NCI-H524 (cell line): ENCODE measurements at regions not wholly inside any gene's neighbourhood (a gene's known extent, or its start where the extent isn't known, plus 50 kb on each side); places are given as distances from the start of the nearest gene placed in this dataset.

Experiments used
- DNase-seq, 2 experiments: peaks; one replicate each; lab custom pipeline; 2025; lab: John Stamatoyannopoulos, UW

DNA sequence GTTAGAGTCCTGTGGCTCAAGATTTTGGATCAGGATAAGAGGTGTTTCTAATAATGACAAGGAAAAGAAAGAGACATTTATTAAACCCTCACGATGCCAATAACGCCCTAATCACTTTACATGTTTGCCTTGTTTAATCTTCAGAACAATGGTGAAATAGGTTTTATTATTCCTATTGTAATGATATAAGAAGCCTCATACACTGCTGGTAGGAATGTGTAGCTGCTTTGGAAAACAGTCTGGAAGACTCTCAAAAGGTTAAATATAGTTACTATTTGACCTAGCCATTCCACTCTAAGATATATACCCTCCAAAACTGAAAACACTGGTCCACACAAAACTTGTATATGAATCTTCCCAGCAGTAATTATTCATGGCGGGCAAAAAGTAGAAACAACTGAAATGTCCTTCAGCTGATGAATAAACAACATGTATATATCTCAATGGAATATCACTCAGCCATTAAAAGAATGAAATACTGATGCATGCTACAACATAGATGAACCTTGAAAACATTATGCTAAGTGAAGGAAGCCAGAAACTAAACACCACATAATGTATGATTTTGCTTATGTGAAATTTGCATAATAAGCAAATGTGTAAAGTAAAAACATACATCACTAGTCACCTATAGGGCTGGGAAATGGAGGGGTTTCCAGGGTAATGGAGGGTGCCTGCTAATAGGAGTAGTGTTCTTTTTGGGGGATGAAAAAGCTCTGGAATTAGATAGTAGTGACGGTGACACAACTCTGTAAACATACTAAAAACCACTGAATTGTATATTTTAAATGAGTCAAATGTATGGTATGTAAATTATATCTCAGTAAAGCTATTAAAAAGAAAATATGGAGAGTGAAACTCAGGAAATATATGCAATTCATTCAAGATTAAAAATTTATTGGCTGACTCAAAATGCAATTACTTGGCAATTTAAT, 76.9 kb upstream of the ANK3 start:
- no peak for DNase-seq

DNA sequence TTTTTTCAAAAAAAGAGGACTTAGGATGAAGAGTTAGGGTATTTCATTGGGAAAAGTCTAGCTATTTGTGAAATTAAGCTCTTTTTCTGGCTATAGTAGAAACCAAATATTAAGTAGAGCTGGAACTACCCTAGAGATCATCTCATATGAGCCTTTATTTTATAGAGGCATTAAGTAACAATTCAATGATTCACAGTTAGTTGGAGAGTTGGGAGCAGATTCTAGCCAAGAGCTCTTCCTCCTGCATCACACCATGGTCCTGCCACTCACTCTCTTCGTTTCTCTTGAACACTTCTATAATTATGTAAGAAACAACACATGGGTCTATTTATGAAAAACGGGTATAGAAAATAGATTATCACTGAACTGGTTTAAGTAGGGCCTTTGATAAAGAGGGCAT, 76.1 kb upstream of the ANK3 start:
- no peak for DNase-seq

DNA sequence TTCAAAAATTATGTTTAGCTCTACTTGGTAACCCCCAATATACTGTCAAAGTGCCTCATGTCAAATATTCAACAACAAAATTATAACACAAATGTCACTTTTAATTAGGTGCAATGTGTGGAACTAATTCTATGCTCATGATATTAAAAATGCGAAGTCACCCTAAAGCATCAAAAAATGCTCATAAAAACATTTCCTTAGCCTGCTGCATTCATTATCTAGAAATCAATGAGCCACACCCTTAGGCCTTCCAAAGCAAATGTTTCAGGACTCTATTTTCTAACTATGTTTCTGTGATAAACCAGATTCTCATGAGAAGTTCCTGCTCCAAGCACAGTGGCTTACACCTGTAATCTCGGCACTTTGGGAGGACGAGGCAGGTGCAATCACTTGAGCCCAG, 75.0 kb upstream of the ANK3 start:
- no peak for DNase-seq

GRCh38 chr10:60463746-60464145, 74.1 kb upstream of the ANK3 start:
- DNase-seq: no peak

DNA sequence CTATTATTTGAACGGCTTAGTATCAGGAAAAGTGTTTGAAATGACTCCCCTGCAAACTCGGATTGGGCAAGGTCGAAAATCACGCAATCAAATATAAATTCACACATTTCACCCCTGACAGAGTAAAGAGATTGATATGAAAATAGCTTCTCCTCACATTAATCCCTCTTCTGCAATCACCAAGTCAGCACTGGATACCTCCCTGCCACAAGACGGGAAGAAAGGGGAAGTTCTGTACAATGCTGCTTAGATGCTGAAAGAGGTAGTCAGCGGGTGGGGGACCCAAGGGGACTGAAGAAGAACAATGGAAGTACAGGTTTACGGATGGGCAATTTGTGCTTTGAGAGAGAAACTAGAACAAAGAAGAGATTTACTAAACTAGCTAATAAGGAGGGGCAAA, 72.0 kb upstream of the ANK3 start:
- no peak for DNase-seq

DNA sequence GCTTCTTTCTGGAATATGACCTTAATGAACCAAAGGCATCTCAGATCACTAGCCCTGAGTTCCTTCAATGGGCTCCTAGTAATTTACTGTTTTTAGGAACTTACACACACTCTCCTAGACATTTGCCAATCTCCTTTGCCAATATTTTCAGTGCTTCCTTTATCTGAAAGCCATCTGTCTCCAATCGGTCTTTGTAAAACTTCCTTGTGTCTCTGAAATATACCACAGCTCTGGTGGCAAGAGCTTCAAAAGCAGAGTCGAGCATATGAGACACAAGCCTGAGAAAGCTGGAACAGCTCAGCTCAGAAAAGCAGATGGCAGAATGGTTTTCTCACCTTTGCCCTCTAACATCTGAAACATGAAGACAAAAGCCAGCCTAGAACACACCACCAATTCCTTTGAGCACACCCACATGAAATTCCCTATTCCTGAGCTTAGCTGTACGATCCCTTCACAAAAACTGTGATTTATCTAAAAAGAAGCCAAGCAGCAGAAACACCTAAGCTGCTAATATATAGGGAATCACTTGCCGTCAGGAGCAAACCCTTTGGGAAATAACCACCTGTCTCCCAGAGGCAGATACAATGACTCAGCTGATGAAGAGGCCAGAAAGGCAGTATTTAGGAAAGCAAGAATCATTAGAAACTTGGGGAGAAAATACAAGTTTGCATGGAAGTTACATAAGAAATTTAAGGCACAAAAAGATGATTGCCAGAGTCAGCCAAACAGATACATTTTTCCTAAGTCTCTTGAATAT, 70.2 kb upstream of the ANK3 start:
- DNase-seq: peak in 1 of 2 experiments; percentile 4

DNA sequence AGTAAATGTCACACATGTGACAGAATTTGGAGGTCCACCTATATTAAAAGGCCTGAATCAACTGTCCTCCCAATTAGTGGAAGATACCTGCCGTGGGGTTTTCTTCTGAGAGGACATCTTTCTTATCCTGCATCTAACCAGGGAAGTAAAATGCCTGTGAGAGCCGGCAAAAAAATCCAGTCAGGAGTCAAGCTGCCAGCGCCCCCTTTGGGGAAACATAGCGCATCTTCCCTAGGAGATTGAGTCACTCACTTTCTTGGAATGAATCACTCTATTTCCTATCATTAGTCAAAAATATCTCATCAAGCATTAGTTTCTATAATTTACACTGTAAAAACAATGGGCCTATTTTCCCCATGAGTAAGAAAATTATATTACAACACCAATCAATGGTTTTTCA, 66.4 kb upstream of the ANK3 start:
- no peak for DNase-seq

DNA sequence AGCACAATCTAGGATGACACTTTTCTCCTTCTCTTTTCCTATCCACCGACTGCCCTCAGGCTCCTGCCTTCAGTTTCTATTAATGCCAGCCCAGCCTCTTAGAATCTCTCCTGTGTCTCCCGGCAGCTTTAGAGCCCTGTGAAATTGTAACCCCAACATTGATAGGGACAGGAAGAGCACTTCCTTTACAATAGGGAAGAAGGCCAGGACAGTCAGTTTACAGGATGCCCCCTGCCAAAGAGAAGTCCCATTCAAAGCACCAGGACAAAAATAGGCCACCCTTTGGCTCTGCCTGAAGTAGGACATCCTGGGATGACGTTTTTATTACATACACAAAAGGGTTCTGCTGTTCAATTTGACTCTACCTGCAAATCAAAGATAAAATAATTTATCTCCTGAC, 64.7 kb upstream of the ANK3 start:
- DNase-seq: no peak

DNA sequence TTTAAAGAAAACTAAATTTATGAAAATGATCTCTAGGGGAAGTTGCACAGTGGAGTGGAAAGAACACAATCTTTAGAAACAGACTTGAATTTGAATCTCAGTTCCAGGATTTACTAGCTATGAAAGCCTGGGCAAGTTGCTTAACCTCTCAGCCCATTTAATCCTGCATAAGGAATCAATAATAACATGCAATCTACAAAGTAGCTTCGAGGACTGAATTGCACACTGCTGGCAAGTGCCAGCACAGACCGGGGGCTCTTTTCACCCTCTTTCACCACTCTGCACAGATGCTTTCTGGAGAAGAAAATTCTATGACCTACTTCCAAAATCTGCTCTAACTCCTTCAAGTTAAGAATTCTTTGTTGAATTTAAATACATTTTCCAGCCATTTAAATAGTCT, 63.4 kb upstream of the ANK3 start:
- DNase-seq: no peak

DNA sequence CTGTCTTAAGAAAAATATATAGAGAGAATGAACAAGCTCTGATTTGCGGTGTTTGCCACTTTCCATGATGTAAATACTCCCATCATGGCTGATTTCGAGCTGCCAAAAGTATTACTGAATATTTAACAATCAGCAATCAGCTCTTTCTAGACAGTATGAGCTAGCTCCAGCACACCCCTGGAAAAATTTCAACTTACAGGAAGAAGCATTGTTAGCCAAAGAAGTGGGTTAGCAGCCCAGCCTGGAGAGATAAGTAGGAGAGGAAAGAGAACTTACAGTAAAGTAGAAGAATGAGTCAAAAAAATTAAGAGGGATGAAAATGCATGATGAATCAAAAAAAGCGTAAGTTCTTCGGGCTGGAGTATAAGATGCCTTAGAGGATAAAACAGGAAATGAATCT, 60.6 kb upstream of the ANK3 start:
- no peak for DNase-seq

- DNase-seq: no peak
Observed at GRCh38 chr10:60448246-60448645, 58.6 kb upstream of the ANK3 start.

DNA sequence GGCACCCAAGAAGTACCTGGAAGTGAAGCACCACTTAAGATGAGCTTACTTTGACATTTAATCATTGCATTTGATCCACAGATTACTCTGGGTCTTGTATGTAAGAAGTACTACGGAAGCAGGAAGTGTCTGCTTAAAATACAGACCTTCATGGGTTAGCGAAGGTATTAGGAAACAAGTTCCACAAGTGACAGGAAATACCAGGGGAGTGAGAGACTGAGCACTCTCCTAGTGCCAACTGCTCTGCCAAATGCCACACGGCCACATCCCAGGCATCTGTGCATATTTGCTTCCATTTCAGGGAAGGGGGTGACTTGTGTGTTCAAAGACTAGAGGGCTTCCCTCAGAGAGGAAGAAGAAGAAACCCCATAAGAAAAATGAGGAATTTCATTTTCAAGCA, 57.2 kb upstream of the ANK3 start:
- no peak for DNase-seq

DNA sequence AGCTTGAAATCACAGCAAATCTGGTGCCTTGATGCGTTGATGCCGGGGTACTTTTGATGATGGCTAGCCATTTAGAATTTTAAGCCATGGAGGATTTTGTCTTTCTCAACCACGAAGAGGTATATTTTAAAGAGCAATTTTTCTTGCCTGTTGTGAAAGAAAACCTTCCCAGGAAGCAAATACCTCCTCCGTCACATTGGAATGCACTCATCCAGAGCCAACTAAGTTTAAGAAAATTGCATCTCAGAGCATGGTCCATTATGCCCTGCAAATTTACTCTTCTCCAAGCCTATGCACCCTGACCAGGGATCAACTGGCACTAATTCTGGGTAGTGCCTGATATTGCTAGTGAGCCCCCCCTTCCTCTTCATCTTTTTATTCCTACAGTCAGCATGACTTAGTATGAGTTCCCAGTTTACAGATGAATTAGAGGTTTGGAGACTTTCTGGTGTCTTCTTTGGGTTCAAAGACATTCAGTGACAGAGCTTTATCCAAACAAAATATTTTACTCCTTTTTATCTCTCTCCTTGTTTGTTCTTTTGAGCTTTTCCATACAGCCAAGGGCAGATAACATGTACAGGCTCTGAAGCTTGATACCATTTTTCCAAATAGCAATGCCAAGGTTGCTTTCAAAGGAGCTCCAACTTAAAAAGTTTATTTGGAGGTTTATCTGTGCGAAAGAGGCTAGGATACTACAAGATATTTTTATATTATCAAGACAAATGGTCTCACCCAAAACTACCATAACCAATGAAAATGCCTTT, 56.6 kb upstream of the ANK3 start:
- DNase-seq: no peak

- peak in 1 of 2 experiments; percentile 20 for DNase-seq
Observed at GRCh38 chr10:60444494-60445064, 54.9 kb upstream of the ANK3 start.

GRCh38 chr10:60443346-60443745, 53.7 kb upstream of the ANK3 start:
- no peak for DNase-seq

- DNase-seq: peak in 1 of 2 experiments; percentile 1
Observed at GRCh38 chr10:60441515-60441914, 51.8 kb upstream of the ANK3 start.

GRCh38 chr10:60439641-60440040, 50.0 kb upstream of the ANK3 start:
- DNase-seq: no peak
